HG02798 (cell line): ENCODE measurements at regions not wholly inside any gene's neighbourhood (a gene's known extent, or its start where the extent isn't known, plus 50 kb on each side); places are given as distances from the start of the nearest gene placed in this dataset.

Source experiments
- ATAC-seq: cut with Tn5 transposase; IDR thresholded peaks from one replicate; pipeline ENCODE4 v1.9.1; 2021; ENCODE audit warnings: mild to moderate bottlenecking; ENCODE audit not compliant: unreplicated experiment, poor library complexity

GRCh38 chr4:126958482-126958881 lies 674.3 kb upstream of the INTU start:
- ATAC-seq: no peak

GRCh38 chr4:126959056-126959745 lies 673.6 kb upstream of the INTU start:
- no peak for ATAC-seq

GRCh38 chr4:126960760-126961159 lies 672.0 kb upstream of the INTU start:
- no peak for ATAC-seq

GRCh38 chr4:126961661-126962060 lies 671.1 kb upstream of the INTU start:
- ATAC-seq: no peak

GRCh38 chr4:126965877-126966276 lies 666.9 kb upstream of the INTU start:
- no peak for ATAC-seq

- ATAC-seq: no peak
These were observed 663.2 kb upstream of the INTU start for GRCh38 chr4:126969360-126970235.

GRCh38 chr4:126973201-126973600 lies 659.6 kb upstream of the INTU start:
- ATAC-seq: no peak

GRCh38 chr4:126976850-126977632 lies 655.7 kb upstream of the INTU start:
- ATAC-seq: no peak

GRCh38 chr4:126986005-126986404 lies 646.8 kb upstream of the INTU start:
- no peak for ATAC-seq

- no peak for ATAC-seq
These were observed 645.9 kb upstream of the INTU start for GRCh38 chr4:126986828-126987227.

GRCh38 chr4:126991965-126992364 lies 640.8 kb upstream of the INTU start:
- no peak for ATAC-seq

GRCh38 chr4:126992910-126993309 lies 639.8 kb upstream of the INTU start:
- ATAC-seq: no peak

- ATAC-seq: no peak
These were observed 639.4 kb upstream of the INTU start for GRCh38 chr4:126993351-126993750.

- no peak for ATAC-seq
These were observed 637.5 kb upstream of the INTU start for GRCh38 chr4:126995235-126995634.

GRCh38 chr4:127000110-127000509 lies 632.6 kb upstream of the INTU start:
- ATAC-seq: no peak

GRCh38 chr4:127000846-127001245 lies 631.9 kb upstream of the INTU start:
- ATAC-seq: no peak

- ATAC-seq: no peak
These were observed 630.8 kb upstream of the INTU start for GRCh38 chr4:127001933-127002332.

GRCh38 chr4:127006446-127006877 lies 626.3 kb upstream of the INTU start:
- no peak for ATAC-seq

GRCh38 chr4:127007305-127007704 lies 625.5 kb upstream of the INTU start:
- ATAC-seq: no peak

- ATAC-seq: no peak
These were observed 620.2 kb upstream of the INTU start for GRCh38 chr4:127012549-127012948.

- no peak for ATAC-seq
These were observed 617.1 kb upstream of the INTU start for GRCh38 chr4:127015667-127016117.
